GM18498 (cell line): ENCODE measurements at regions not wholly inside any gene's neighbourhood (a gene's known extent, or its start where the extent isn't known, plus 50 kb on each side); places are given as distances from the start of the nearest gene placed in this dataset.
"Not testable (repeated sequence)": the region's sequence is repeated elsewhere in the genome, so short reads cannot be mapped to it uniquely, and the experiment has no call there.

ENCODE experiments used
- ATAC-seq: cut with Tn5 transposase; IDR thresholded peaks from one replicate; pipeline ENCODE4 v1.9.1; 2021; ENCODE audit warnings: mild to moderate bottlenecking, moderate library complexity; ENCODE audit not compliant: unreplicated experiment

DNA sequence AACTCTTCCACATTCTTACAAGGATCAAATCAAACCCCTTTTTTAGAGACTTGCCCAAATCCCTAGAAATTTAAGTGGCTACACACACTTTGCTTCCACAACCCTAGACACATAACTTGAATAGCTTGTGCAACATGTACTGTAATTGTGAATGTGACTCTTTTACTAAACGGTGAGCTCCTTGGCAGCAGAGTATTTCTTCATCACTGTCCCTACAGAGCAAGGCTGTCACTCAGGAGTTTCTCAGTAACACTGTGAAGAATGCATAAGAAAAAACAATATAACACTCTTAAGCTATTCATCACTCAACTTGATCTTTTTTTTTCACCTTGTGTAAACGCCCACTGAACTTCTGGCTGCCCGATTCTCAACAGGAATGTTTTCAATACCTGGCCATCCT is 53.8 kb upstream of the ADAMTS18 start:
- ATAC-seq = no peak

DNA sequence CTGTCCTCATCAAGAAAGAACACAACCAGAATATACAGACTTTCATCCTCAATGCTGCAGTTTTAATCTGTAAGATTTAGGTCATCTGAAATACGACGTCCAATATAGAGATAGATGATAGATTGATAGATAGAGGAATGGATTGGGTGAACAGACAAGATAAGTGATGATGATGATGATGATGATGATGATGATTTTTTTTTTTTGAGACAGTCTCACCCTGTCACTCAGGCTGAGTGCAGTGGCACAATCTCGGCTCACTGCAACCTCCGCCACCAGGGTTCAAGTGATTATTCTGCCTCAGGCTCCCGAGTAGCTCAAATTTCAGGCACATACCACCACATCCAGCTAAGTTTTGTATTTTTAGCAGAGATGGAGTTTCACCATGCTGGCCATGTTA is 56.3 kb upstream of the ADAMTS18 start:
- no peak for ATAC-seq

DNA sequence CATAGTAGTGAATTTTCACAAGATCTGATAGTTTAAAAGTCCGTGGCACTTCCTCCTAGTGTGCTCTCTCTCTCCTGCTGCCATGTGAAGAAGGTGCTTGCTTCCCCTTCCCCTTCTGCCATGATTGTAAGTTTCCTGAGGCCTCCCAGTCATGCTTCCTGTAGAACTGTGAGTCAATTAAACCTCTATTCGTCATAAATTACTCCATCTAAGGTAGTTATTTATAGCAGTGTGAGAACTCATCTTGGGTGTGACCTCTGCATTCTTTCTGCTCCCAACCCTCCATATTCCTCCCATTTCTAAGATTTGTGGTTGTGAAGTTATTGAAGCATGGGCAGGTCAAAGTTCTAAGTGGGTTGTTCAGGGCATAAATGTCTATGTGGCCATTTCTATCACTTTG is 62.1 kb upstream of the ADAMTS18 start:
- ATAC-seq = no peak

DNA sequence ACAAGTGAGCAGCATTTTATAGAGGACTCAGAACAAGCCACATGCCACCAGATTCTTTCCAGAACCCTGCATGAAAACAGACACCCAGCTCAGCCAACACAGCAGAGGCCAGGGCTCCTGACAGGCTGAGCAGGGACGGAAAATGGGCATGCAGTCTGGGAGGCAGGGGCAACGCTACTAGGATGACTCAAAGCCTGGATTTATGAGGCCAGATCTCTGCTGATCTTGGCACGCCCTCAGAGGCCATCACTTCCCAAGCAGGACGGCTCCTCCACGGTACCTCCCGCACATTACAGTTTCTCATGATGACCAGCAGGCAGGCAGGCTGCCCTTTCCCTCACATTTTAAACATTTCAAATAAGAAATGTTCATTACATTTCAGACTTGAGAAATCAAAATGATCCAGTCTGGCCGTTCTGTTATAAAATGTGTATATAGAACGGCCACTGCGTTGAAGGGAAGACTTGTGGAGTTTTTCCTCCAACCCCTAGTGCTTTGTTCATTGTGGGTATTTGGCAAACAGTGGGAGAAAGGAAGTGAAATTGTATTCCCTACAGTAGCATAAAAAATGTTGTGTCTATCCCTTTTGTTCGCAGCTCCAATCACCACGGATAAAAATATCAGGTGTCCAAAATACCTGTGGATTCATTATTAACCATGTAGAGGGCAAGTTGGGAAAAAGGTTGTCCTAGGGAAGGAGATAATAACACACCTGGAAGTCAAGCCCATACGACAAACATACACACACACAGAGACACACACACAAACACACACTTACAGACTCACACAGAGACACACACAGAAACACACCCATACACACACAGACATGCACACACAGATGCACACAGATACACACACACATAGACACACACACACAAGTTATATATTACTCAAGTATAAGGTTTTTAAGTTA is 64.8 kb upstream of the ADAMTS18 start:
- ATAC-seq = no peak

DNA sequence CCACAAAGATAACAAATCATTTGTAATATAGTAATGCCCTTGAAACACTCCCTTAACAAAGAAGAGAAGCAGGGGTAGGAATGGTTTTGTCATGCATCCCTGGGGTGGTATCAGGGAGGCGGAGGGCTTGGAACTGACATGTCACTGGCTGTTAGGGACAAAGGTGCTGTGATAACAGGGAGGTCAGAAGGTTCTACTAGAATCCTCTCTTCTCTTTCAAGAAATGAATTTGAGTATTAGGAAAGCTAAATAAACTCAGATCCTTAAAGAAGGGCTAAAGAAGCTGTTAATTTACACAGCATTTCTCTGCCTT is 65.4 kb upstream of the ADAMTS18 start:
- no peak for ATAC-seq

DNA sequence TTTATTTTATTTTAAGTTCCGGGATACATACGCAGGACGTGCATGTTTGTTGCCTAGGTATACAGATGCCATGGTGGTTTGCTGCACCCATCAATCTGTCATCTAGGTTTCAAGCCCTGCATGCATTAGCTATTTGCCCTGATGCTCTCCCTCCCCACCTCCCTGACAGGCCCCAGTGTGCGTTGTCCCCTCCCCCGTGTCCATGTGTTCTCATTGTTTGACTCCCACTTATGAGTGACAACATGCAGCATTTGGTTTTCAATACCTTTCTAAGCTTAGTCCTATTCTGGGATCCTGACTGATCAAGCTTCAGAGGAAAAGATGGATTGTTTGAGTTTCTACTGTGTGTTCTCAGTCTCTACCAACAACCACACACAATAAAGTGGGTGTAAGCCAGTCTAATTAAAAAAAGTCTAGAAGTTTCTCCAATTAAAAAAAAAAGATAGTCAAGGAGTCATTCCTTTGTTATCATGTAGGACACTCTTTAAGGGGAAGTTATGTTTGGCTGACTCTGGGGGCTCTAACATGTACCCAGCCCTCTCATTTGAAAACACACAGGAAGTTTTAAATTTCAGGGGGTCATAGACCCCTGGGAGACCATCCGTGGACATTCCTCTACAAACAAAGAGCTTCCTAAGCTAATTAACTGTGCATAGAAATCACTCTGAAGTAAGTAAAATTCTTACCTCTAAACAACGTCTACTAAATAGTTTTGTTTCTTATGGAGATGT is 66.3 kb upstream of the ADAMTS18 start:
- ATAC-seq = no peak

DNA sequence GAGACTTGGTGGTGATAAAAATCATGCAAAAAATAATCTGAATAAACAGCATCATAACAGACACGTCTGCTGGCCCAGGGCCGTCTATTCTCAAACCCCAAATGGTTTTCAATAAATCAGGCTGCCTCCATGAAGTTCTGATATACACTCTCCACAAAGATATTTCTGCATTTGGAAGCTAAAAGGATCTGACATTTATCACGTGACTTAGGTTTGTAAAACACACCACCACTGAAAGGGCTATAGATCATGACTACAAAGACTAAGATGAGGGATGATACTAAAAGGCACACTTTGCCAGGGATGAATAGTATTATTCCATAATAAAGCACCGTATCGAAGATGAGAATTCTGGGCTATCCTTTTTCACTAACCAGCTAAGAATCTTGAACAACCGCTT is 67.6 kb upstream of the ADAMTS18 start:
- no peak for ATAC-seq

DNA sequence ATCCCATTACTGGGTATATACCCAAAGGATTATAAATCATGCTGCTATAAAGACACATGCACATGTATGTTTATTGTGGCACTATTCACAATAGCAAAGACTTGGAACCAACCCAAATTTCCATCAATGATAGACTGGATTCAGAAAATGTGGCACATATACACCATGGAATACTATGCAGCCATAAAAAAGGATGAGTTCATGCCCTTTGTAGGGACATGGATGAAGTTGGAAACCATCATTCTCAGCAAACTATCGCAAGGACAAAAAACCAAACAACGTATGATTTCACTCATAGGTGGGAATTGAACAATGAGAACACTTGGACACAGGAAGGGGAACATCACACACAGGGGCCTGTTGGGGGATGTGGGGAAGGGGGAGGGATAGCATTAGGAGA is 71.7 kb upstream of the ADAMTS18 start:
- not testable (repeated sequence) for ATAC-seq

DNA sequence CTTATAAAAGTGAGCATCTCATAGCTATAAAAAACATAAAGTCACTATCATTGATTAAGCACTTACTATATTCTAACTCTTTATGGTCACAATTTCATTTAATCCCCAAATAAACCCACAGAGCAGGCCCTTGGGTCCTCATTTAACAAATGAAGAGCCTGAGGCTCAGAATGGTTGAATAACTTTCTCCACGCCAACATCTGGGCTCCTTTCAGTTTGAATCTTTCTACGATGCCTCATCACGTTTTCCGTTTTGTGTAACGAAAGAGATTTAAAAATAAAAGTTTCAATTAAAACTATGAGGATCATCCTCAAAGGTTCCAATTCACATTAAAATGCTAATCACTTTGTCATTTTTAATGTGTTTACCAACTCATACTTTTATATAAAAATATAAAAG is 74.2 kb upstream of the ADAMTS18 start:
- ATAC-seq = no peak

DNA sequence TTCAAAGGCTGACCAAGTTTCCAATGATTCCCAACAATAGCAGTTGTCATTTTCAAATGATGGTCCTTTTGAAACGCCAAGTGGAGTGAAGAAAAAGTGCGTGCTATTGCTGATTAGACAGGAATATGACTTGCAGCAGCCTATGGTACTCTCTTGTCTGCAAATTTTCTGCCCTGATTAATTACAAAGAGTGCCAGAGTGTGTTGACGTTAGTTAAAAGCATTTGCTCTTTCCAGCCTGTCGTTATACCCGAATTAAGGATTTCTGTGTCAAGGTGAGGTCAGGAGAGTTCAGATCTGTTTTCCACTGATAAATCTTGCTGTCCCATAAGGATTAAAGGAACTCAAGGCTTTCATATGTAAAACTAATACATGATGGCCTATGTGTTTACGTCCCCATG is 75.0 kb upstream of the ADAMTS18 start:
- ATAC-seq = no peak

DNA sequence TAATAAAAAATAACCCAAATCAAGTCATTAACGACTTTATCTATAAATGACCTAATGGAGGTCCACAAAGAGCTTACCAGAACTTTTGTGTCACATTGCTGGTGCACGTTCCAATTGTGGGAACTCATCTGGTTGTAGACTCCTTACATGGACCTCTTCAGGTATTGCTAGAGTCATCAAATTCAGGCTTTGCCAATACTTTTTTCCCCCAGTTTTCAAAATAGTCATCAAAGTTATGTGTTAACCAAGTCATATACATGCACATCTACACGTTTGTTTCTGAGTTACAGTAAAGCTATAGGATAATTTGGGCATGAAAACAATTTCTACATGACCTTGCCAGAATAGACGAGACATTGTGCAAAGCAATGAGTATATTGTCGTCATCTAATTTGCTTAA is 76.2 kb upstream of the ADAMTS18 start:
- no peak for ATAC-seq

DNA sequence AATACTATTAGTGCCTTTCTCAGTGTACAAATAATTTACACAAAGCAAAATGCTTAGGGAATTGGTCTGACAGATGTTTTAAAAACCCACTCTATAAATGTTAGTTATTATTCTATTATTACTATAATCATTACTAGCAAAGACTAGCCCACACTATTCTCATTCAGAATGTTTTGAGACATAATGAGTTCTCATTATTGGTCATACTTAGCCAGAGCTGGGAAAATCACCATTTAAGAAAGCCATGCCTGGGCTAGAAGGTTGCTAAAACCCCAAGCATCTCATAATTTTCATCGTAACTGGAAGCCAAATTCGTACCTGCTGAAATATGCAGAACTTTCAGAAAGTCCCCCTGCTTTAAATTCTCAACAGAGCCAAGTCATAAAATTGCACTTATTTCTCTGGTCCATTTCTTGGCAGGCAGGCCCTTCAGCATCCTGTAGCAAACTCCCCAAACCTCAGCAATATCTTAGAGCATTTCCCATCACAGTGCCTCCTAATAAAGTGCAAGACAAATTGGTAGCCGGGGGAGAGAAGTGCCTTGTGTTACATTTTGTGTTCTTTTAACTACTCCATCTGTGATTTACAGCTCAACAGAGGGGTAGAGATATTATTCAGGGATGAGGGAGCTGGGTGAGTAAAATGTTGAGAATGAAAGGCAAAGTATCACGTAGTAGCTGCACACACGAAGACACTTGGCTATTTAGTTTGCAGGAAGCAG is 79.8 kb upstream of the ADAMTS18 start:
- ATAC-seq = no peak

DNA sequence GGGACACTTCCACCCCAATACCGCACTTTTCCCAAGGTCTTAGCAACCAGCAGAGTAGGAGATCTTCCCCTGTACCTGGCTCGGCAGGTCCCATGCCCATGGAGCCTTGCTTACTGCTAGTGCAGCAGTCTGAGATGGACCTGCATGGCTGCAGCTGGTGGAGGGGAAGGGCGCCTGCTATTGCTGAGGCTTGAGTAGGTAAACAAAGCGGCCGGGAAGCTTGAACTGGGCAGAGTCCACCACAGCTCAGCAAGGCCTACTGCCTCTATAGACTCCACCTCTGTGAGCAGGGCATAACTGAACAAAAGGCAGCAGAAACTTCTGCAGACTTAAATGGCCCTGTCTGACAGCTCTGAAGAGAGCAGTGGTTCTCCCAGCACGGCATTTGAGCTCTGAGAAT is 90.4 kb upstream of the ADAMTS18 start:
- ATAC-seq = not testable (repeated sequence)

DNA sequence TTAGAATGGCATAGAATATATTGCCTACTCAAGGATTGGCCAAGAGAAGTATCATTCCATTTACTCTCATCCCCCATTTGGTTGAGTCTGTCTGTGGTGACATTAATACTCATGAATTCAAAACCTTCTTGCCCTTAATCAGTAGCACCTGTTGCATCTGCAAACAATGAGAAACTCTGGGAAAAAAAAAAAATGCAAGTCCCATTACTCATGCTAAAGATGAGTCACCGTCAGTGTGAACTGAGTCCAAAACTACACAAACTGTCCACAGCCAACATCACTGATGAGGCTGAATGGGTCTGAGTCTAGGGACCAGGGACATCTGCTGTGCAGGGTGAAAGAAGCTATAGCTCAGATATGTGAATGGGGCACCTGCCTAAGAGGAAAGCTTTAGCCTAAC is 96.9 kb upstream of the ADAMTS18 start:
- ATAC-seq = no peak

DNA sequence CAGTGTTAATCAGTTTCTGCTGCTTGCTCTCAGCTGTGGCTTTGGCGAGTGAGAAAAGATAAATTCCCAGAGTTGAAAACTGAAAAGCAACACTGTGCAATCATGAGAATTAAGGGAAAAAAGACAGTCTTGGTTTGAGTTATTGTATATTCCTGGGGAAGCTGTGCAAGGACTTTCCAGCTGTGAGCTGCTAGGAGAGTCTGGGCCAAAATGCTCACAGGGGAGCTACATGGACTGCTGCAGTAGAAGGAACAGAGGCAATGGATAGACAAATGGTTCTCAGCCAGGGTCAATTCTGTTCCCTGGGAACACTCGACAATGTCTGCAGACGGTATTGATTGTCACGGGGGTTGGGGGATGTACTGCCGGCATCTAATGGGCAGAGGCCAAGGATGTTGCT is 102.0 kb upstream of the ADAMTS18 start:
- ATAC-seq = no peak

DNA sequence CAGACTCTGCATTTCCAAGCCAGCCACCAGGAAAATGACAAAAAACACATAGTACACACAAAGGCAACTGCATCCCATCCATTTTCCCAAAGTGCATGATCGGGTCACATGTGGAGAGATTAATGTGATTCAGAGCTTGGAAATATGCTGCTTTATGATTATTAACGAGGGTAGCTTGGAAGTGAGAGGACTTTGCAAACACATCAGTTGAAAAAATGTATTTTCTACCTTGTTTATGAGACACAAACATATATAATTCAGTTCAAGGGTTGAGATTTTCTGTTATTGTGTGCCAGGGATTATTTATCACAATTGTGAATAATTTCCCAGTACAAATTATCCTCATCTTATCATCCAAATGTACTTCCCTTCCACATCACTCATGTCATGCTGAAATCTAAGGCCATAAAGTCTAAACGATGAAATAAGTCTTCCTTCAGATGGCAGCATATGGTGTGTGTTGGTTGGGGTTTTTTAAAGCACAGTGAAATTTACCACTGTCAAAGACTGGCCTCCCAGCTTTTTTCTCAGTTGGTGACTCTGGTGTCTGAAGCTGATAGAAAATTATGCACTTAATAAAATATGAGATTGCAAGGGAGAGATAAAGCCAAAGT is 104.7 kb upstream of the ADAMTS18 start:
- no peak for ATAC-seq

DNA sequence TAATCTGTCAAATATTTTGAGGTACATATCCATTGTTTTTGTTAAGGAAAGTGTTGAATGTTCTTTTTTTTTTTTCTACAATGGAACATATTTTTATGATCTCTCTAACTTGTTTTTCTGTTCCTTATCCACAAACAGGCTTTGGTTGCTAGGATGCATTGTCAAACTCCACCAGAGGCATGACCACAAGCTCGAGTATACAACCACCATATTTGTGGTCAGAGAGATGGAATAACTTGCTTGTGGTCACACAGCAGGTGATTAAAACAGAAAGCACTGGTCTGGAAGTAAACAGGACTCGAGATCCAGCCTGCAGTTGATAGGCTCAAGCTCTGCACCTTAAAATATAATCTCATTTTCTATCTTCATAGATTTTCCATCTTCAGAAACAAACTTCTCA is 105.8 kb upstream of the ADAMTS18 start:
- ATAC-seq = no peak

DNA sequence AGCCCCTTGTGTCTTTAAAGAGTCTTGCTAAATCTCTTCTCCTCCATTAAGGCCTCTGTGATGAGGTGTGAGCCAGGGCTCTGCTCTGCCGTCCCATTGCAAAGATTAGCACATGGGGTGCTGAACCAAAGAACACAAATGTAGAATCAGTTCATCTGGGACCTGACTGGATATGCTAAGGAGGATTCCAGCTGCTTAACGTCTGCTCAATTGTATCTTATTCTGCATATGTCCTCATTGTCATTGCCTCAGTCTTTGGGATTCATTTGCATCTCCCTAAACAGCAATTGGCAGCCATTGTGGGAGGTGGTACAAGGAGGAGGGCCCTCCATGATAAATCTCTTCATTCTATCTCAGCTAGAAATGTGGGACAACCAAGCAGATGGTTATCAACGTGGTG is 106.3 kb upstream of the ADAMTS18 start:
- ATAC-seq = no peak

DNA sequence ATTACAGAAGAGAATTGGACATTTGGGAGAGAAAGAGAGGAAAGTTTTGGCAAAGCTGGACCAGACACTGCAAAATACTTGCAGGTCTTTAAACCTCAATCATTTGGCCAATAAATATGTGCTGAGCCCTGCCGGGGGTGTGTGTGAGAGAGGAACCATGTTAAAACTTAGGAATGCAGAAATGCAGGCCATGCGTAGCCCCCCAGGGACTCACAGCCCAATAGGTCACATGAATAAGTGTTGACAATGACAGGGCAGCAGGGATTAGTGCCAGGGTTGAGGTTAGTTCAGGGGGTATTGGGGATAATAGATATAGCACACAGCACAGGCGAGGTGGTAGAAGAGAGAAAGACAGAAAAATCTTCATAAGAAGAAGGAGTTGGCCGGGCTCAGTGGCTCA is 113.3 kb upstream of the ADAMTS18 start:
- no peak for ATAC-seq

DNA sequence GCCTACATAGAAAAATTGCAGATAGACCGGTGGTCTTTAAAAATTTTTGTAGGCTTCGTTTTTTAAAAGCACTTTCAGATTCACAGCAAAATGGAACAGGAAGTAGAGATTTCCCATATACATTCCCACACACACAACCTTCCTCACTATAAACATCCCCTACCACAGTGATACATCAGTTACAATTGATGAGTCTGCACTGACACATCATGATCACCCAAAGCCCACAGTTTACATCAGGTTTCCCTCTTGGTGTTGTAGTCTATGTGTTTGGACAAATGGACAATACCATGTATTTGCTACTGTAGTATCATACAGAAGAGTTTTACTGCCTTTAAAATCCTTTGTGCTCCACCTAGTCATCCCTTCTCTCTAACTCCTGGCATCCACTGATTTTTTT is 113.9 kb upstream of the ADAMTS18 start:
- ATAC-seq = no peak

DNA sequence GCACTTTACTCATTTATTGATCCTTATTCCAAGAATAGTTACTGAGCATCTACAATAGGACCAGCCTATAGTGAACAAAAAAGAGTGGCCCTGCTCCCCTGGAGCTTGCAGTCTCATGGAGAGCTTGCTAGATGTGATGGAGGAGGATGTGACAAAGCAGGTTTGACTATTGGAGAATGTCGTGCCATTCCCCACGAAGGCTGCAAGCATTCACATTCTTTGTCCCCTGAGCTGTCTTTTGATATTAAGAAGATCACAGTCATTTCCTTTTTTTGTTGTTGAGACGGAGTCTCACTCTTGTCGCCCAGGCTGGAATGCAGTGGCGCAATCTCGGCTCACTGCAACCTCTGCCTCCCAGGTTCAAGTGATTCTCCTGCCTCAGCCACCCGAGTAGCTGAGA is 115.0 kb upstream of the ADAMTS18 start:
- no peak for ATAC-seq
